T-helper 1 cell treated with Interleukin-12 subunit alpha and Interleukin-12 subunit beta and Interleukin-4 antibody, amounts not matched to agents 30 μg/mL and 1 μg/mL, for 36 hours (primary cell): ENCODE measurements at regions not wholly inside any gene's neighbourhood (a gene's known extent, or its start where the extent isn't known, plus 50 kb on each side); places are given as distances from the start of the nearest gene placed in this dataset.
"Not testable (repeated sequence)": the region's sequence is repeated elsewhere in the genome, so short reads cannot be mapped to it uniquely, and the experiment has no call there.

Source experiments
- H3K27ac Mint-ChIP-seq: one replicate; pipeline ENCODE4 v1.8.0; 2021; ENCODE audit warnings: mild to moderate bottlenecking, mixed read lengths
- H3K27me3 Mint-ChIP-seq: one replicate; pipeline ENCODE4 v1.8.0; 2021; ENCODE audit warnings: low read depth, mixed read lengths
- H3K36me3 Mint-ChIP-seq: one replicate; pipeline ENCODE4 v1.8.0; 2021; ENCODE audit warnings: low read depth, mixed read lengths
- H3K4me1 Mint-ChIP-seq: one replicate; pipeline ENCODE4 v1.8.0; 2021; ENCODE audit warnings: low read depth, mixed read lengths
- H3K4me3 Mint-ChIP-seq: one replicate; pipeline ENCODE4 v1.8.0; 2021; ENCODE audit warnings: mild to moderate bottlenecking, moderate library complexity, mixed read lengths
- H3K9me3 Mint-ChIP-seq: one replicate; pipeline ENCODE4 v1.8.0; 2021; ENCODE audit warnings: mixed read lengths

DNA sequence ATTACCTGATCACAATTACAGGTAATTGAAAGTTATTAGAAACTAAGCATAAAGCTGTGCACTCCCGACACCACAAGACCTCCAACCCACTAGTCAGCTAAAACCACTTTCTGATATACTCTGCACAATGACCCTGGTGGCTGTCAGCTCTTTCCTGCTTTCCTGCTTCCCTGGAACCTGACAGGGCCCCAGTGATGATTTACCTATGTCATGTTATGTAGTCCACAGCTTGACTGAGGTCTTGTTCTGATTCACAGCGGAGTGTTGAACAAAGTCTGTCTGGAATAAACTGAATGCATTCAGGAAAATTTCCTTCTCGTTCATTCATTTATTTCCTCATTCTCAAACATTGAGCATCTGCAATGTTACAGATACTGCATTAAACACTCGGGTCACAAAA, 136.5 kb downstream of the SPDYE17 start:
- not testable (repeated sequence) for H3K4me3 Mint-ChIP-seq, H3K27ac Mint-ChIP-seq, H3K9me3 Mint-ChIP-seq, H3K36me3 Mint-ChIP-seq, H3K27me3 Mint-ChIP-seq, H3K4me1 Mint-ChIP-seq

DNA sequence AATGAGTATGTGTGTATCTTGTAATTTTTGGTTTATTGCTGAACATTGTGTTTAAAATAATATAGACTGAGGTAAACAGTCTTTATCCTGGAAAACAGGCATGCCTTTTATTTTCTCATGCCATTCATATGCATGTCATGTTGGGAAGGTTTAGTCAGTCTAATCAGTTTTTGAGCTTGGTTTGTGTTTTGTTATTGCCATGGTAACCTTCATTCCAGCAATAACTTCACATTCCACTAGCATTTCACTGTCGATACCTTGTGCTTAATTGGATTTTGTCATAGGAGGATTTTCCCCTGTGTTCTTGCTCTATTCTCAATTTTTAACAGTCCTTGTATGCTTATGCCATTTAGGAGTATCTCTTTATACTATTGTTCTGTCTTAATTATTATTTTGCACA, 140.4 kb downstream of the SPDYE17 start:
- H3K4me3 Mint-ChIP-seq, H3K27me3 Mint-ChIP-seq, H3K27ac Mint-ChIP-seq: not testable (repeated sequence)

DNA sequence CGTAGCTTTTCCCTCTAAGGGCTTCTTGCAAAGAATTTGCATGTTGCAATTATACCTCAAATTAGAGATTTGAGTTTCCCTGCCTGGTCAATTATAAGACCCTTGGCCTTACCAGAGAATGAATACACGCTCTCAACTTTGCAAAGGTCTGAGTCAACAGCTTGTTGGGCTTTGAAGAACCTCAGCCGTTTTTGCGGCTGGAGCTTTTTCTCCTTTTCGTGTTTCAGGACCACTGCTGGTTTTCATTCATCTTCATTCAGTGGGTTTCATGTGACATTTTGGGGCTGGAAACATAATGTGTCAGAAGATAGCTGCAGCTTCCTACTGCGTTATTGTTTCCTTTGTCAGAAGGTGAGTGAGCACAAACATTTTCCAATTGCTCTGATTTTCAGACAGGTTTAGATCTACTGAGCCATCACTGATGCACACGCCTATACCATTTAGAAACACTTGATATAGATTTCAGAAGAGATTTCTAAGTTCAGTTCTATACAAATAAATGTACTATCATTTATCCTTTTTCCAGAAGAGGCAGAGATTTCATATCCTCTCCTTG, 152.3 kb downstream of the SPDYE17 start:
- not testable (repeated sequence) for H3K36me3 Mint-ChIP-seq, H3K4me3 Mint-ChIP-seq, H3K27me3 Mint-ChIP-seq, H3K27ac Mint-ChIP-seq, H3K4me1 Mint-ChIP-seq, H3K9me3 Mint-ChIP-seq

More for the DNA sequence above, 140.4 kb downstream of the SPDYE17 start:
- not testable (repeated sequence) for H3K36me3 Mint-ChIP-seq, H3K4me1 Mint-ChIP-seq, H3K9me3 Mint-ChIP-seq

DNA sequence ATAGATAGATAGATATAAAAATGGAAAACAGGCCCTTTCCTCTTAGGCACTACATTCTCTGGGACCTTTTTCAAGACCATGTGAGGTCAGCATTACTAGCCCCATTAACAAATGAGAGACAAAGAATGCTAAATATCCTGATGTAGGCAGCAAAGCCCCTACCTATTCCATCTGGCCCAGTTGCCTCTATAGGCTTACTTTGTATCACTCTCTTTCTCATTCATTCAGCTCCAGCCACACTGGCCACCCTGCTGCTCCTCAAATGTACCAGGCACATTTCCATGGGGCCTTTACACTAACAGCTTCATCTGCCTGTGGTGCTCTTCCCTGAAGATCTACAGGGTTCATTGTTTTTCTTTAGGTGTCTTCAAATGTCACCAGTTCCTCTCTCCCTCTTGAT, 156.4 kb downstream of the SPDYE17 start:
- not testable (repeated sequence) for H3K4me3 Mint-ChIP-seq, H3K4me1 Mint-ChIP-seq, H3K9me3 Mint-ChIP-seq, H3K27me3 Mint-ChIP-seq, H3K27ac Mint-ChIP-seq, H3K36me3 Mint-ChIP-seq

DNA sequence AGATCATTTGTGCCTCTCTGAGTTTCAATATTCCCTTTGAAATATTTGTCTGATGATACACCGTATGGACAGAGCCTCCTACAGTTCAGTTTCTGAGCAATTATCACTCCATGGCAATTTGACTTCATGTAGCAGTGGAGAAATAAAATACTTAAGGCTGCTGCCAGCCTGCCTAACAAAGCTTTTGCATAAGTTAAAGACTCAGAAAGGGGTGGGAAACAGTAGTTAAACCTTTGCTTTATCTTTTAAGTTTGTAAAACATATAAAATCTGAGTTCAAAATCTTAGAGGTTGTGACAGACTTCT, 161.7 kb downstream of the SPDYE17 start:
- not testable (repeated sequence) for H3K27ac Mint-ChIP-seq, H3K27me3 Mint-ChIP-seq, H3K36me3 Mint-ChIP-seq, H3K4me1 Mint-ChIP-seq, H3K9me3 Mint-ChIP-seq, H3K4me3 Mint-ChIP-seq

DNA sequence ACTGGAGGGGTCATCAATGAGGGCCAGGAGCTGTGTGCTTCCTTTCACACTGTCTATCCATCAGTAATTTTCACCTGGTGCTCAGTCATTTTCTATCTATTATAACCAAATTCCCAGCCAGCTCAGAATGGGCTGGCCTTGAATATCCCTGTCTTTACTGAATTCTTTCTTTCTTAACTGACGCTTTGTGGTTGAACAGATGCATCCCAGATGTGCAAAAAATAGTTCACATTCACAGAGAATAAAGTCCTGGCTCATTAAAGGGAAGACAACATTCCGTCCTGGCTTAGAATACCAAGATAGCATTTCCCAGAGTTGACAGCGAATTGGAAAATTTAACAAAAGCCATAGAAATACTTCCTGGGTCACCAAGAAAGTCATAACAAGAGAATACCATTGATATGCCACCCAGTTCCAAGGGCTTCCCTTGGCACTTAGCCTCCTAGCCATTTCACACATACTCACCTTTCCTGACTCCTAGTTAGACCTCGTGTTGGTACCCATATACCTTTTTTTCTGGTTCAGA, 164.7 kb downstream of the SPDYE17 start:
- not testable (repeated sequence) for H3K36me3 Mint-ChIP-seq, H3K27ac Mint-ChIP-seq, H3K9me3 Mint-ChIP-seq, H3K27me3 Mint-ChIP-seq, H3K4me3 Mint-ChIP-seq, H3K4me1 Mint-ChIP-seq

DNA sequence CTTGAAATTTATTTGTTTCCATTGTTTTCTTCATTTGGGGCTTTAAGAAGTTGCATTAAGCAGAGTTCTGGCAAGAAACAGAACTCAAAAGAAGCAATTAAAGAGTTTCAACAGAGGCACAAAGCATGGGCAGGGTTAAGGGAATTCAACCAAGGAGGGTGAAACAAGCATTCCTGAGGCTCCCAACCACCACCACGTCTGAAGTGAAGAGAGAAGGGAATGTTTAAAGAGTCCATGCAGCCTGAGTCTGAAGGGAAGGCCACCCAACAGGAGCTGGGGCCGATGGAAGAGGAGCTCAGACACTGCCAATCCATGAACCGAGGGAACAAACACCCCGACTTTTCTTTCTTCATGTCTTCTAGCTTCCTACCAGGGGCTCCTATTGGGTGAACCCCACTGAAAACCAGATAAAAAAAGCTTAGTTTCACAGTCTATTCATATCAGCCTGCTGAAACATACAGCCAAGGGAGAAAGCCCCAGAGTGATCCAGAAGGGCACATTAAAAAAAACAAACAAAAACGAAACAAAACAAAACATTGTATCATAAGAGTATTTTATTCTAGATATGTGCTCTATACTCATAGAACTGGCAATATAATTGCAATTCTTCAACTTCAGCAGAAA, 168.9 kb downstream of the SPDYE17 start:
- H3K4me1 Mint-ChIP-seq, H3K36me3 Mint-ChIP-seq, H3K27me3 Mint-ChIP-seq, H3K4me3 Mint-ChIP-seq, H3K9me3 Mint-ChIP-seq, H3K27ac Mint-ChIP-seq: not testable (repeated sequence)

DNA sequence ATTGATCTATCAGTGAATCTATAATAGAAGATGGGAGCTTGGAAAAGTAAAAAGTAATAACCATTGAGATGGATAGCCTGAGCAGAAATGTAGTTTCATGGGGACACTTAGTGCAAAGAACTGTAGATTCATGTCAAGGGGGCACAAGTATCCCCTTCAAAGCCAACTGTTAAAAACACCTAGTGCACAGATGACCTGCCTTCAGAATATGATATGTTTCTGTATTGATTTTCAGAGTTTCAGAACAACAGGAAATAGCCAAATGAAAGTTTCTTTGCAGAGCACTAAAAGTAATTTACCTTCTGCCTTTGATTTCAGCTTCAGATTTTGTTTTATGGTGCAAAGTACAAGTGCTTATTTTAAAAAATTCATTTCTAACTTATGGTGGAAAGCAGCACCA, 169.9 kb downstream of the SPDYE17 start:
- H3K27me3 Mint-ChIP-seq, H3K27ac Mint-ChIP-seq, H3K4me1 Mint-ChIP-seq, H3K9me3 Mint-ChIP-seq, H3K36me3 Mint-ChIP-seq, H3K4me3 Mint-ChIP-seq: not testable (repeated sequence)

DNA sequence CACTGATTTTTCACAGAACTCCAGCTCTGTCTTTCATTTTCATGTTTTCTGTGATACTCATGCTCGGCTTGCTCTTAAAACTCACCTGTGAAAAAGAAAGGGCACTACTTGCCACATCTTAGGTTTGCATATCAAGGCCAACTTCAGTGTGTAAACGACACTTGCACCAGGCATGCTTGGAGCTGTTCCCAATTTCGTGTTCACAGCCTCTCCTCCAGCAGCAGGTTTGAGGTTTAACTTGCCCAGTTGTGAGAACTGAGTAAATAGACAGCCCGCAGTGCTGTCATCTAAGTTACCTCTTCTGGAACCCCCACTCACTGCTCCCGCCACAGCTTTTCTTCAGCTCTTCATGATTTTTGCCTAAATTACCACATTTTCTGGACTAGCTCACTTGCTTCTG, 172.2 kb downstream of the SPDYE17 start:
- not testable (repeated sequence) for H3K4me3 Mint-ChIP-seq, H3K4me1 Mint-ChIP-seq, H3K27ac Mint-ChIP-seq, H3K9me3 Mint-ChIP-seq, H3K36me3 Mint-ChIP-seq
- peaks cover 10% of the 10 kb centered on the region for H3K27me3 Mint-ChIP-seq

DNA sequence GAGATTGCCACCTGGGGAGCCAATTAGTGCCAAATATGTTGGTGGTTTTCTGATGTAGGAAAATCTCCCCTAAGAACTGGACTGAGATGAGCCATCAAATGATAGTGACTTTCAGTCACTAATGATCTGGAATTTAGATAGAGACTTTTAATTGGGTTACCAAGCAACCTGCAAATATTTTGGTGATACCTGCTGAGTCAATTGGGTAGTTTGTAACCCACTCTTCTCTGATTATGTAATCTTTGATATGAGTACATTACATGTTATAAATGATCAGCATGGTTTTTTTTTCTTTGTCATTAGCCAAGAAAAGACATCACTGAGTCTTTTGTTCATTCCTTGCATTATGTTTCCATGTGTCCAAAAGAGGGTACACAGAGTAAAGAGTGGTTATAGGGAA, 177.5 kb downstream of the SPDYE17 start:
- H3K9me3 Mint-ChIP-seq, H3K4me1 Mint-ChIP-seq, H3K27me3 Mint-ChIP-seq, H3K27ac Mint-ChIP-seq, H3K4me3 Mint-ChIP-seq, H3K36me3 Mint-ChIP-seq: not testable (repeated sequence)

DNA sequence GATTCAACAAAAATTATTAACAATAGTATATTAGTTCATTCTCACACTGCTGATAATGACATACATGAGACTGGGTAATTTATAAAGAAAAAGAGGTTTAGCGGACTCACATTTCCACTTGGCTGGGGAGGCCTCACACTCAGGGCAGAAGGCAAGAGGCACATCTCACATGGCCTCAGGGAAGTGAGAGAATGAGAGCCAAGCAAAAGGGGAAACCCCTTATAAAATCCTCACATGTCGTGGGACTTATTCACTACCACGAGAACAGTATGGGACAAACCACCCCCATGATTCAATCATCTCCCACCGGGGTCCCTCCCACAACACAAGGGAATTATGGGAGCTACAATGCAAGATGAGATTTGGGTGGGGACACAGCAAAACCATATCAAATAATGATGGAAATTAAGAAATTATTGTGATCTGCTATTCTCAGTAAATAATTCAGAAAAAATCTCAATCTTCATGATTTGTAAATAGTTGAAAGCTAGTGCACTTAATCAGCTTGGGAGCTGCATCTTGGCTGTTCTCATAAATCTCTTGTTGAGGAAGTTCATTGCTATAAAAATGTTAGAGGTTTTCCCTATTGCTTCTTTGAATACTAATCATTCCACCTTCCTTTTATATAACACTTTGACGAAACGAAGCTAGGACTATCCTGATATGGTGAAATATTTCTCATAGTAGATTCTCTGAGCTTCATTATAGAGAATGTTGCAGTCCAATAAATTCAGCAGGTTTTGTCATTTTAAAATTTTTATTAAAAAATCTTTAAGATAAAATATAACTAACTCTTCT, 179.2 kb downstream of the SPDYE17 start:
- not testable (repeated sequence) for H3K4me1 Mint-ChIP-seq, H3K36me3 Mint-ChIP-seq, H3K27ac Mint-ChIP-seq, H3K27me3 Mint-ChIP-seq, H3K4me3 Mint-ChIP-seq, H3K9me3 Mint-ChIP-seq

DNA sequence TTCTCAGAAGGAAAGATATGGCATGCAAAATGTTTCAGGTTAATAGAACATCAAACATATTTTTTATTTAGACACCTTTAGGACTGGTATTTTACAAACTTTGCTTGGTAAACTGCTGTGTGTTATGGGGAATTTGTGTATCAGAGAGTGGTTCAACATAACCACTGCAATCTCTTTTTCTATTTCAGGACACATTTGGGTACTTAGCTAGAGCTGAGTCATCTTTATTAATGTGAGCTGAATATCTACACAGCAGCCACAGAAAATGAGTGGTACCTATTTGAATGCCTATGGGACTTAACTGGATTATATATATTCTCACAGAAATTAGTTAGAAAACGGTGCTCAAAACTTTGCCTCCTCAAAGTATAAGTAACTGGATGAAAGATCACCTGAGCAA, 179.8 kb downstream of the SPDYE17 start:
- not testable (repeated sequence) for H3K4me3 Mint-ChIP-seq, H3K9me3 Mint-ChIP-seq

DNA sequence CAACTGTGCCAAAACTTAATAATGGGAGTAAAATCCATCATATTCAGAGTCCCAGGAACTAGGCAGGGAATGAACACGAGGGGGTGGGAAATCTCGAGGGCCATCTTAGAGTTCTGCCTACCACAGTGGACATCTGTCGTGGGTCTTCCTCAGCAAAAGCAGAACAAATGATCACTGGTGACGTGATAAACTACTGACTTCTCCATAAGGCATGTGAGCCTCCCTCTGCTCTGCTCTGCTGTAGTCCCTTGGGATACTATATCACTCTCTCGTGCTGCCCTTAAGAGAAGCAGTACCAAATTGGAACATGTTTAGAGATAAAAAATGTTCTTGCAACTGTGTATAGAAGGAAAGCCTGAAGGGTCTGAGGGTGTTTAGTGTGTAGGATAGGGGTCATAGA, 180.5 kb downstream of the SPDYE17 start:
- H3K27ac Mint-ChIP-seq, H3K4me3 Mint-ChIP-seq, H3K9me3 Mint-ChIP-seq, H3K27me3 Mint-ChIP-seq, H3K36me3 Mint-ChIP-seq, H3K4me1 Mint-ChIP-seq: not testable (repeated sequence)

More for the DNA sequence above, 179.8 kb downstream of the SPDYE17 start:
- not testable (repeated sequence) for H3K36me3 Mint-ChIP-seq, H3K27me3 Mint-ChIP-seq, H3K4me1 Mint-ChIP-seq, H3K27ac Mint-ChIP-seq

DNA sequence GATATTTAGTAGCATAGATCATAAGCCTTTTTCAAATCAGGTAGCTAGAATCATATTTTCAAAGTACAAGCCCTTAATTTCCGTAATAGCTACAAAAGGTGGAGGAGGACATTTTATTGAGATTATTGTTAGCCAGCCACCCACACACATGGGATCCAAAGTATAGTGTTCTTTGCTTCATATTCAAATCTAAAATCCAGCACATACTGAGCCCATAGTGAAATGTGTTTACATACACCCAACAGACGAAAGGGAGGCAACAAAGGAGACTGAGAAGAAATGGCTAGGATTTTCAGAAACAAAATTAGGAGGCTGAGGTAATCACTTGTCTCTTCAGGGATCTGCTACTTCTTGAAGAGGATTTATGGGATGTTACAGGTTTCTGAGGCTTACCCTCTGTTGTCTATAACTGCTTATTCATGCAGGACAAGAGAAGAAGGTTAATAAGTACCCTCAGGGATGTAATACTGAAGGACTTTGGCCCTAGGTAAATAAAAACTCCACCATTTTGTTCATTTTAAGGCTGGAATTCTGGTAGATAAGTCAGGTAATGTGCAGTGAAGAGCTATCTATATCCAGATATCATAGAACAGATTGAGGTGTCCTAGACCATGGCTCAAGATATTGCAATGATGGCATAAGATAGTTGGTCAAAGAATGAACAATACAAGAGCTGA, 182.1 kb downstream of the SPDYE17 start:
- not testable (repeated sequence) for H3K27ac Mint-ChIP-seq, H3K27me3 Mint-ChIP-seq, H3K4me3 Mint-ChIP-seq, H3K9me3 Mint-ChIP-seq, H3K4me1 Mint-ChIP-seq, H3K36me3 Mint-ChIP-seq

DNA sequence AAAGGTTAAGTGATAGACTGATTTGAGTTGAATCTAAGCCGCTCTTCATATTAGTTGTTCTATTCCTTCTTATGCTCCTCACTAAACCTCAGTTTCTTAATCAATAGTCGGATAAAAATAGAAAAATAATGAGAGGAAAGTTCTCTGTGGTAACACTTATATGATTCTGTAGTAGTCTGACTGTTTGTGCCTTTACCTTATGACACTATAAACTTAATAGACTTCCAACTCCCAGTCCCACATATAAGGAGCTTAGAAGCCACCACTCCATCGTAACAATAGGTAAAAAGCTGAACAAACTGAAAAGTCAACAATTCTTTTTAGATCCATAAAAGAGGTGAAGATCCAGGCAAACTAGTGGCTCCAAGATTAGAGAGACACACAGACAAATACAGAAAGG, 192.3 kb downstream of the SPDYE17 start:
- H3K27ac Mint-ChIP-seq, result not testable (repeated sequence)

More for the DNA sequence above, 192.3 kb downstream of the SPDYE17 start:
- peaks cover 15% of the 10 kb centered on the region for H3K9me3 Mint-ChIP-seq
- not testable (repeated sequence) for H3K36me3 Mint-ChIP-seq, H3K4me3 Mint-ChIP-seq, H3K27me3 Mint-ChIP-seq, H3K4me1 Mint-ChIP-seq
